ENCODE measurements at regions not wholly inside any gene's neighbourhood (a gene's known extent, or its start where the extent isn't known, plus 50 kb on each side); places are given as distances from the start of the nearest gene placed in this dataset.
"Not testable (repeated sequence)": the region's sequence is repeated elsewhere in the genome, so short reads cannot be mapped to it uniquely, and the experiment has no call there.

- no peak for DNase-seq (ENCODE audit: low read depth in 4 of 4, low spot score in 3 of 4)
These were observed 119.6 kb upstream of the BANK1 start for GRCh38 chr4:101670897-101671296.

DNA sequence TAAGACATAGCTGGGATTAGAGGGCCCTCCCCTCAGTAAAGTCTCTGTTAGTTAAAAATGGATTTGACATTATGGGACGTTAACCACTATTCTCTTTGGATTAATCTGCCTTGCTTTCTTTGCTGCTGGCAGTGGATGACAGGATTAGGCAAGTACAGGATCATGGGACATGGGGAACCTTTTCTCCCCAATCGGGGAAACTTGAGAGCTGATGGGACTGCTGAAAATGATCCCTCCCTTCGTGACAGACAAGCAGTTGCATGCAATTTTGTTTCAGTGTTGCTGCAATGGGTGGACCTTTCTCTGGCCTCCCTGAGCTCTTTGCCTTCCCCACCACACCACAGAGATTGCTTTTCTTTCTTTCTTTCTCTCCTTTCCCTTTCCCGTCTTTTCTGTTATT lies 120.2 kb upstream of the BANK1 start:
- DNase-seq (ENCODE audit: low read depth in 4 of 4, low spot score in 3 of 4) = no peak

DNA sequence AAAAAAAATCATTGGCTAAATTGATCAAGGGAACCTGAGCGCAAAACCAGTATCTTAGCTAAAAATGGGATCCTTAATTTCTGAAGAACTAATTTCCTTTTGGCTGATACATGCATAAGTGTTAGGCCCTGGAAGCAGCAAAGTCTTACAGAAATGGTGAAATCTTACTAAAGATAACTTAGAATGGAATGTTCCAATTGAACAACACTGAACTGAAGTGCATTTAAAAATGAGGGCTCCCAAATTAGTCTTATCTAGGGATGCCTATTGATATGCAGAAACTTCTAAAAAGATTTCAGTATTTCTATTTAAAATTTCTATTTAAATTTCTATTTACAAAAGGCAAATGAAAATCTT lies 120.7 kb upstream of the BANK1 start:
- no peak for DNase-seq (ENCODE audit: low read depth in 4 of 4, low spot score in 3 of 4)

GRCh38 chr4:101669138-101669831 lies 121.2 kb upstream of the BANK1 start:
- no peak for DNase-seq (ENCODE audit: low read depth in 4 of 4, low spot score in 3 of 4)

DNA sequence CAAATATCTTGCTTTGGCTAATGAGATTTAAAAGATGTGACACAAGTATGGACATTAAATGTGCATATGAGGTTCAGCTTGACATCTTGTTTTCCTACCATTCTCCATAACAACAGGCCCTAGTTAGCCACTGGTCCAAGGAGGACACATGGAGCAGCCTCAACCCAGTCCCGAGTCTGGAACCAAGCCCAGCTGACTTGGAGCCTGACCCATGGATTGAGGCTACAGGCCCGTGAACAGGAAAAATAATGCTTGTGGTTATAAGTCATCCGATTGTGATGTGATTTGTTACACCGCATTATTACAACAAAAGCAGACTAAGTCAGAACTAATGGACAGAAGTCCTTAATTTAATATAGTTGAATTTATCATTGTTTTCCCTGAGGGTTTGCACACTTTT lies 123.2 kb upstream of the BANK1 start:
- DNase-seq (ENCODE audit: low read depth in 4 of 4, low spot score in 3 of 4) = no peak

DNA sequence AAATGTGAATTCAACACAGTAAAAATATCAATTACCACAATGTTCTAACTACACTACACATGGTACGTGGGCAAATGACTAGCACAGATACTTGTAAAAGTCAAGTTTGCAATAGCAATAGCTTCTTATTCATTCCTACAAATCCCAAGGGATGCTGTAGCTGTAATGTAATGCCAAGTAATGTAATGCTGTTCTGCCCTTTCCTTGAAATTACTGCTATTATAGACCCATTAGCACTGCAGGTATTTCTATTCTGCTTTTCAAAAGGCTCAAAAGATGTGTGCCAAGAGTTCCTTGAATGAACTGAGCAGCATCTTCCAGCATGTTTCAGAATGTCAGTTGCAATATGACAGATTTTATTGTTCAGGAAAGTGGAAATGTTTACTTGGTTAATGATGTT lies 129.9 kb upstream of the BANK1 start:
- no peak for DNase-seq (ENCODE audit: low read depth in 4 of 4, low spot score in 3 of 4)

- DNase-seq (ENCODE audit: low read depth in 4 of 4, low spot score in 3 of 4) = no peak
These were observed 134.7 kb upstream of the BANK1 start for GRCh38 chr4:101655857-101656256.

- no peak for DNase-seq (ENCODE audit: low read depth in 4 of 4, low spot score in 3 of 4)
These were observed 135.5 kb upstream of the BANK1 start for GRCh38 chr4:101655005-101655404.

- DNase-seq (ENCODE audit: low read depth in 4 of 4, low spot score in 3 of 4) = no peak
These were observed 138.8 kb upstream of the BANK1 start for GRCh38 chr4:101651778-101652177.

- DNase-seq (ENCODE audit: low read depth in 4 of 4, low spot score in 3 of 4) = no peak
These were observed 140.6 kb upstream of the BANK1 start for GRCh38 chr4:101649790-101650515.

DNA sequence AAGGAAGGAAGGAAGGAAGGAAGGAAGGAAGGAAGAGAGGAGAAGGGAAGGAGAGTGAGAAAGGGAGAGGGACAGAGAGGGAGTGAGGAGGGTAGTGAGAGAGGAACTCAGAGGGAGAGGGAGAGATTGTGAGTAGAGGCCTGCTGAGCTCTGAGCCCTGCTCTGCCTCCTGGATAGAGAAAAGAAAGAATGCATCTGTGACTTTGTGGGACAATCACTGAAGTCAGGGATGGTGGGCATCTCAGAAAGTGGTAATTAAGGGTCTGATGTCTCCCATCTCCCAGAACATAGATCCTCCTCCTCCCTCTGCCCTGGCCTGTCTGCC lies 142.9 kb upstream of the BANK1 start:
- DNase-seq (ENCODE audit: low read depth in 4 of 4, low spot score in 3 of 4) = no peak

DNA sequence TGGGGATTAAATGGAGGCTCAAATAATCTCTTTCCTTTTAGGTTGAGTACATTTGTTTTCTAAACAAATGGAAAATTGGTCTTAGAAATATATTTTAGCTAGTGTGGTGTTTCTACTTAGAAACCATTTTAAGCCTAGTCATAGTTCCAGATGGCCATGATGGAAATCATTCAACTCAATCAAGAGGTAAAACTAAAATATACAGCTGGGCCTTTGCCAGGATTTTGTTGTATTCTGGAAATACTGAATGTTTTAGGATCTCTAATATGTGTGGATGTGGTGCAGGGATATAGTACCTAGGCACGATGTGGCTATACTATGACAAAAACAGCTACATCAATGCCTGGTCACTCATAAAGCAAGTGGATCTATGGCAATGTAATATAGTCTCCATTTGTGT lies 146.0 kb upstream of the BANK1 start:
- DNase-seq (ENCODE audit: low read depth in 4 of 4, low spot score in 3 of 4) = no peak

DNA sequence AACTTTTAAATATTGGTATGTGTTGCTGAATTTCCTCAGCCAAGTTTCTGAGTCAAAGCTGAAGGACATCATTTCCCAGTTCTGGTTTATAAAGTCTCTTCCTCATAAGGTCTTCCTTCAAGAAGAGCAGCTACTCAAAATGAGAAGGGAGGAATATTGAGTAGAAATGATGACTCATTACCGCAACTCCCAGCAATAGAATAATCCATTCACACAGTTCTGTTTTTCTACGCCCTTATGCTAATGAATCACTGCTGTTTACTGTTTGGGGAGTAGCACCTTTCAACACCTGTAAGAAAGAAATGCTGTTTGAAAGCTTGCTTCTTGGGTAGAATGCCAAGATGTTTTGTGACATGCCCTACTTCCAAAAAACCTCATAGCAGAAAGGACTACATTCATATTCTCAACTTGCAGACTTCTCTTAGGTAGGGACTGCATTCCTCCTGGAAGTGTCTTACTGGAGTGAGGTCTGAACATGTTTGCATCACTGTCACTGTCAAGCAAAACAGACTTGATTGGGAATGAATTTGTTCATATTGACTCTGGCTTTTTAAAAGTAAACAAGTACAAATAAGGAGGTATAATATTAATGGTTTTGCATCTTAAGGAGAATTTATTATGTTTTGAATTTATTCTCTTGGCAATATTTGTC lies 147.2 kb upstream of the BANK1 start:
- no peak for DNase-seq (ENCODE audit: low read depth in 4 of 4, low spot score in 3 of 4)

GRCh38 chr4:101632766-101633165 lies 157.8 kb upstream of the BANK1 start:
- not testable (repeated sequence) for DNase-seq (ENCODE audit: low read depth in 4 of 4, low spot score in 3 of 4)

- no peak for DNase-seq (ENCODE audit: low read depth in 4 of 4, low spot score in 3 of 4)
These were observed 160.1 kb upstream of the BANK1 start for GRCh38 chr4:101630319-101630986.

- DNase-seq (ENCODE audit: low read depth in 4 of 4, low spot score in 3 of 4) = no peak
These were observed 169.4 kb upstream of the BANK1 start for GRCh38 chr4:101621120-101621519.

DNA sequence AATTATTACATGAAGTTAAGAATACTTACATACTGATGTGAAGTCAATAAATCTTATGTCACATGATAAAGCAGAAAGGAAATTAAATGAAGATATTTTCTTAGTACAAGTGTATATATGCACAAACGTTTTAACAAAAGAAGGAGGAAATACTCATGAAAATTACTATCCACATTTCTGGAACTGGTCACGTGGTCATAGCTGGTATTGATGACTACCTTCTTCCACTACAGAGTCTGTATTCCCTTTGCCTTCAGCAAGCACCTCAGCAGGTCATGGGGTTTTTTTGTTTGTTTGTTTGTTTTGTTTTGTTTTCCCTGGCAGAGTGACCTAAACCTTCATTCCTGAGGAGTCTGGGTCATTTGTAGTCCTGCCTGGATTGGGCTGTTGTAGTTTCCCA lies 174.9 kb upstream of the BANK1 start:
- DNase-seq (ENCODE audit: low read depth in 4 of 4, low spot score in 3 of 4) = no peak

DNA sequence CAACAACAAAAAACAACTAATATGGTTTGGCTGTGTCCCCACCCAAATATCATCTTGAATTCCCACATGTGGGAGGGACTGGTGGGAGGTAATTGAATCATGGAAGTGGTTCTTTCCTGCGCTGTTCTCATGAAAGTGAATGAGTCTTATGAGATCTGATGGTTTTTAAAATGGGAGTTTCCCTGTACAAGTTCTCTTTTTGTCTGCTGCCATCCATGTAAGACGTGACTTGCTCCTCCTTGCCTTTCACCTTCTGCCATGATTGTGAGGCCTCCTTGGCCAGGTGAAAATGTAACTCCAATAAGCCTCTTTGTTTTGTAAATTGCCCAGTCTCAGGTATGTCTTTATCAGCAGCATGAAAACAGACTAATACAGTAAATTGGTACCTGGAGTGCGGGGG lies 183.5 kb upstream of the BANK1 start:
- not testable (repeated sequence) for DNase-seq (ENCODE audit: low read depth in 4 of 4, low spot score in 3 of 4)

GRCh38 chr4:101604976-101605375 lies 185.6 kb upstream of the BANK1 start:
- DNase-seq (ENCODE audit: low read depth in 4 of 4, low spot score in 3 of 4) = no peak

DNA sequence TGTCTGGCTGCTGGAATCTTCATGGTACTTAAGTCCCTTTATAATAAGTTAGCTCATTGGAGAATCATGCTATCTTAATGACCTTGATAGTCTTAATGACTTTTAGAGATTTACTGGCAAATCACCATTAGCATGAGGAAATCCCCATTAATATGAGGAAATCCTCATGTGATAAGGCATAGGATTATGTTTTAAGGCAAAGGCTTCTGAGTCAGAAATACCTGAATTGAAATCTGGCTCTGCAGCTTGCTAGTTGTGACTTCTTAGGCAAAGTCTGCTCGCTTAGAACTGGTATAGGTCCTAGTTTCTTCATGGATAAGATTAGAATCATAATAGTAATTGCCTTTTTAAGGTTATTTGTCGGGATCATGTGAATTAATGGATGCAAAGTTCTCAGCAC lies 190.2 kb upstream of the BANK1 start:
- DNase-seq (ENCODE audit: low read depth in 4 of 4, low spot score in 3 of 4) = no peak

DNA sequence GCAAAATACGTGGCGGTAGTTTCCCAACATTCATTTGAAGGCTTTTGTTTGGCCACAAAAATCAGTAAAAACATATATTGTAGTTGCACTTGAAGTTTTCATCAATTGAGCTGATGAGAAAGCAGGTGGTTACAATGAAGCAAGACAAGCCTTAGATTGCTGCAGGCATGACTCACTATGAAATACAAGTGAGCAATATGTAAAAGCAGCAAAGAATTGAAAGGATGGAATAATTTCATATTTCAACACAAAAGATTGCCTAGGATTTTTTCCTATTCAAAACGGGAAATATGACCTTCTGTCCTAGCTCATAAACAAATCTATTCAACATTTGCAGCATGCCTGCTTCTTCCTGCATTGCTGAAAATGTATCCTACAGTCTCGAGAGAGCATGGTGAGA lies 190.9 kb upstream of the BANK1 start:
- no peak for DNase-seq (ENCODE audit: low read depth in 4 of 4, low spot score in 3 of 4)
